GM12892 (cell line): ENCODE measurements at regions not wholly inside any gene's neighbourhood (a gene's known extent, or its start where the extent isn't known, plus 50 kb on each side); places are given as distances from the start of the nearest gene placed in this dataset.
"Not testable (repeated sequence)": the region's sequence is repeated elsewhere in the genome, so short reads cannot be mapped to it uniquely, and the experiment has no call there.

Experiments used
- DNase-seq: peaks from one replicate; pipeline ENCODE4 v3.0.0; 2011; ENCODE audit not compliant: insufficient read length
- FAIRE-seq: peaks from 2 replicates; lab custom pipeline; 2011; peaks lifted over from hg19 to GRCh38; lab: Jason Lieb, UNC
- POLR2A ChIP-seq: IDR thresholded peaks from 2 replicates; pipeline ENCODE4 v1.6.1; 2011; ENCODE audit warnings: low read depth, low read length, control low read depth
- POLR2AphosphoS5 ChIP-seq: IDR thresholded peaks from 2 replicates; pipeline ENCODE4 v1.6.1; 2011; ENCODE audit warnings: low read depth, low read length, control low read depth
- TAF1 ChIP-seq: IDR thresholded peaks from 2 replicates; pipeline ENCODE4 v1.6.1; 2011; ENCODE audit warnings: low read depth, mild to moderate bottlenecking, control low read depth, low read length, borderline replicate concordance

GRCh38 chr4:56156141-56156540 is 207.4 kb downstream of the CEP135 start:
- TF ChIP-seq POLR2AphosphoS5 (no peak), TAF1 (no peak)
- no peak for FAIRE-seq
- DNase-seq: no peak

DNA sequence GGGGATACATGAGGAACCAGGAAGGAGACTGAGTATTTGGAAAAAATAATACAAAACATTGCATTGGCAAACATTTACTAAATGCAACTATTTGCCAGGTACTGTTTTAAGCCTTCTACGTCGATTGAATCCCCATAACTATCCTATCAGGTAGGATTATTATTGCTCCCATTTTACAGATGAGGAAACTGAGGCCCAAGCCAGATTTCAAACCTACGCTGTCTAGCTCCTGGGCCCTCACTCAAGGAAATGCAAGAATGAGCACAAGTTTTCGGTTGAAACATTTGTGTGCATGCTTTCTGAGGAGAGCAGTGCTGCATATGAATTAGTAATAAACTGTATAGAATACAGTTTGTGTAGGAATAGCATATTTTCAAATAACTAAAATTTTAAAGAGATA is 206.7 kb downstream of the CEP135 start:
- no peak for TF ChIP-seq POLR2AphosphoS5
- no peak for TF ChIP-seq POLR2A
- no peak for DNase-seq
- no peak for FAIRE-seq

DNA sequence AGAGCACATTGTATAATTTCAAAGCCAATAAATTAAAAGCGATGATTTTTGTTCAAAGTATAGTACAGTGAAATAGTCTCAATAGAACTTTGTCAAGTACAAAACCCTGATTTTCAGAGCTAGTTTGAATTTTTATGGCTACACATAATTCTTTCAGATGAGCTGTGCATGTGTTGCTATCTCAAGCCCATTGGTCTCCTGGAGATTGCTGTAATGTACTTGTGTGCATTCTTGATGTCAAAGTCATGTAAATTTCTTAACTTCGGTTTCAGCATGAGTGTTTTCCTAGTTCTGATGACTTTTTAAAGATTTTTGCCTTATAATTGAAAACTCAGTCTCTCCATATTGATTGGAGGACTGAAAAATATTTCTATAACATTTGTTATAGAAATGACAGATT is 200.8 kb downstream of the CEP135 start:
- no peak for TF ChIP-seq TAF1
- TF ChIP-seq POLR2AphosphoS5: no peak
- TF ChIP-seq POLR2A: no peak
- FAIRE-seq (no peak), DNase-seq (no peak)

DNA sequence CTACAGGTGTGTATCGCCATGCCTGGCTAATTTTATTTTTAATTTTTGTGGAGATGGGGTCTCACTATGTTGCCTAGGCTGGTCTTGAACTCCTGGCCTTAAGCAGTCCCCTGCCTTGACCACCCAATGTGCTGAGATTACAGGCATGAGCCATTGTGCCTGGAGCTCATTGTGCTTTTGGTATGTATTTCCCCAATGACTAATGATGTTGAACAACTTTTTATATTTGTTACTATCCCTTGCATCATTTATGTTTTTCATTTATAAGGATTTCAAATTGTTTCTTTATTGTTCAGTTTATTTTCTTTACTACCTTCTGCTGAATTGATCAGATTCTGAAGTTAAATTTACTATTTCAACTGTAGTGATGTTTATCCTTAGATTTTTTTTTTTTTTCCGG is 199.7 kb downstream of the CEP135 start:
- FAIRE-seq (no peak), DNase-seq (no peak)
- no peak for TF ChIP-seq POLR2A
- TF ChIP-seq TAF1: no peak
- TF ChIP-seq POLR2AphosphoS5: no peak

DNA sequence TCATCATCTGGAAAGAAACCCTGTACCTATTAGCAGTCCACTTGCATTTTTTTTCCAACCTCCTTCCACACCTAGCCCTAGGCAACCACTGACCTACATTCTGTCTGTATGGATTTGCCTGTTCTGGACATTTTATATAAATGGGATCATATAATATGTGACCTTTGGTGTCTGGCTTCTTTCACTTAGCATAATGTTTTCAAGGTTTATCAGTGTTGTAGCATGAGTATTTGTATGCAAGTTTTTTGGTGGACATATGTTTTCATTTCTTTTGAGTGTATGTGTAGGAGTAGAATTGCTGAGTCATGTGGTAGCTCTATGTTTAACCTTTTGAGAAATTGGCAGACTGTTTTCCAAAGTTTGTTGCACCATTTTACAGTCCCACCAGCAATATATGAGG is 198.6 kb downstream of the CEP135 start:
- FAIRE-seq: no peak
- no peak for TF ChIP-seq TAF1
- no peak for DNase-seq

GRCh38 chr4:56146956-56147355 is 198.2 kb downstream of the CEP135 start:
- no peak for TF ChIP-seq TAF1
- TF ChIP-seq POLR2A: no peak
- TF ChIP-seq POLR2AphosphoS5: no peak
- DNase-seq (no peak), FAIRE-seq (no peak)

GRCh38 chr4:56142088-56142487 is 193.3 kb downstream of the CEP135 start:
- DNase-seq: no peak
- no peak for FAIRE-seq
- no peak for TF ChIP-seq POLR2AphosphoS5
- no peak for TF ChIP-seq TAF1
- TF ChIP-seq POLR2A: no peak

DNA sequence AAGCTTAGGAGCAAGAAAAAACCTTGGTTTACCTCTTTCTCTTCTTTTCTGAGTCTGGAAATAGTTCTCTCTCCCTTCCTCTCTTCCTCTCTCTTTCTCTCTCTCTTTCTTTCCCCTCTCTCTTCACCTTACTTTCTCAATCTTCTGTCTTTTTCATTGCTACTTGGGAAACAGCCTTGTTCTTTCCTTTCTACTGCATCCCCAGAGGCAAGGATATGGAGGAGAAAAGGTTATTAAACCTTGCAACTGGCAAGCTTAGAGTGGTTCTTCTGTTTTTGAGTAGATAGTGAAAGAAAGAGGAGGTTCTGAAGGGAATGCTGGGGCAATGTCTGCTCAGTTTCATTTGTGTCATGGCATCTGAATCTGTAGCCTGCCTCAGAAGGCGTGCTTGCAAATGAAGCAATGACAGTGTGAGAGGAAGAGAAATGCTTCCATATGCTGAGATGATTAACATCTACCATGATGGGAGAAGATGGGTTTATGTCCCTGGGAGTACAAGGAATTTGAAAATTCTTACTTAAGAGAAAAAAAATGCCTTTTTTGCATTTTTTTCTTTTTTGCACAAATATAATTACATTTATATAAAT is 190.6 kb downstream of the CEP135 start:
- FAIRE-seq: no peak
- TF ChIP-seq TAF1 (no peak), POLR2A (no peak), POLR2AphosphoS5 (no peak)
- no peak for DNase-seq

GRCh38 chr4:56134834-56135233 is 186.1 kb downstream of the CEP135 start:
- DNase-seq, FAIRE-seq: not testable (repeated sequence)

- DNase-seq: no peak
- TF ChIP-seq POLR2A (no peak), POLR2AphosphoS5 (no peak), TAF1 (no peak)
- no peak for FAIRE-seq
These were observed 185.5 kb downstream of the CEP135 start for GRCh38 chr4:56134266-56134665.

GRCh38 chr4:56132835-56133234 is 184.1 kb downstream of the CEP135 start:
- no peak for FAIRE-seq
- DNase-seq: no peak
- TF ChIP-seq POLR2AphosphoS5 (no peak), TAF1 (no peak), POLR2A (no peak)

DNA sequence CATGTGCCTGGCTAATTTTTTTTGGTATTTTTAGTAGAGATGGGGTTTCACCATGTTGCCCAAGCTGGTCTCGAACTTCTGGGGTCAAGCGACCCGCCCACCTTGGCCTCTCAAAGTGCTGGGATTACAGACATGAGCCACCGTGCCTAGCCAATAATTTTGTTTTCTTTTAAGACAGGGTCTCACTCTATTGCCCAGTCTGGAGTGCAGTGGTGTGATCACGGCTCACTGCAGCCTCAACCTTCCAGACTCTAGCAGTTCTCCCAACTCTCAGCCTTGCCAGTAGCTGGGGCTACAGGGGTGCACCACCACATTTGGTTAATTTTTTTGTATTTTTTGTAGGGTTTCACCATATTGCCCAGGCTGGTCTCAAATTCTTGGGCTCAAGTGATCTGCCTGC is 183.4 kb downstream of the CEP135 start:
- not testable (repeated sequence) for DNase-seq, FAIRE-seq

- DNase-seq (no peak), FAIRE-seq (no peak)
- TF ChIP-seq POLR2AphosphoS5: no peak
- TF ChIP-seq POLR2A: no peak
These were observed 181.9 kb downstream of the CEP135 start for GRCh38 chr4:56130606-56131155.

DNA sequence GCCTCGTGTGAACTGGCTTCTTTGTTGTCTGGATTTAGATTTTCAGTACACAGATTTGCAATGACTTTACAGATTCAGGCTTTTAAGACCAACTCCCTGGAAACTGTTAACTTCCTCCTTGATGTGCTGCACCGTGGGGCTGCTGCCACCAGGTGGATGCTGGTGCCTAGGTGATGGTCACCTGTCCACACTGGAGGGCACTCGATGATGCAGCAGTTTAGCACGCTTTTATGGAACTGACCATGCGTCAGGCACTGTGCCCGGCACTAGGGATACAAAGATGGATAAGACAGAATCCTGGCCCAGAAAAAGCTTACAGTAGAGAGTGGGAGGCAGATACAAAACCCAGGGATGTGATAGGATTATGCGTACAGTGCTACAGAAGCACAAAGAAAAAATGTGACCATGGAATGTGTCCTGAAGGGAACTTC is 180.7 kb downstream of the CEP135 start:
- no peak for DNase-seq
- FAIRE-seq: no peak
- TF ChIP-seq TAF1 (no peak), POLR2AphosphoS5 (no peak), POLR2A (no peak)
